HCT116 (cell line): ENCODE measurements at regions not wholly inside any gene's neighbourhood (a gene's known extent, or its start where the extent isn't known, plus 50 kb on each side); places are given as distances from the start of the nearest gene placed in this dataset.

Source experiments
- ATAC-seq: fragments of 200-7000 bp; cut with Tn5 transposase; 2 replicates; pipeline ENCODE4 v1.9.1; 2020; ENCODE audit warnings: mild to moderate bottlenecking, moderate library complexity
- BruUV-seq: library from RNA; stranded (reverse); fragments of 400-500 nt; replicated peaks from 2 replicates; lab custom pipeline; 2021; lab: Mats Ljungman, UMichigan
- CTCF ChIA-PET: fragments of 300-600 bp; sonication (Branson Sonifier 250); formaldehyde crosslinking; loops from one replicate; lab custom pipeline; 2021; ENCODE audit warnings: antibody characterized with exemption; lab: Charles Lee
- POLR2A ChIA-PET: fragments of 300-600, 350-600 bp; sonication (Branson Sonifier 250); formaldehyde crosslinking; loops from one replicate; lab custom pipeline; 2021; ENCODE audit warnings: antibody characterized with exemption; lab: Charles Lee
- RAD21 ChIA-PET, 2 experiments: fragments of 300-600 bp; sonication (Branson Sonifier 250); formaldehyde crosslinking; loops; one replicate each; lab custom pipeline; 2023; ENCODE audit warnings: low total read pairs in 2 of 2; ENCODE audit not compliant: uncharacterized antibody in 2 of 2, unreplicated experiment in 2 of 2, low non-redundant PET in 1 of 2; lab: Charles Lee
- DNase-seq: peaks from one replicate; pipeline ENCODE4 v3.0.0-alpha.2; 2010; ENCODE audit warnings: low read depth, low spot score
- H2AFZ ChIP-seq: fragments of 200-600 bp; shearing (Covaris generic), sonication (generic); 2 replicates; pipeline ENCODE4 v1.6.1; 2017; ENCODE audit warnings: low read depth, mixed run types, mixed read lengths, antibody characterized with exemption, low read length; ENCODE audit not compliant: poor library complexity, severe bottlenecking
- H3K27ac ChIP-seq: 2 replicates; pipeline ENCODE4 v1.5.1; 2012; ENCODE audit warnings: low read depth, low read length
- H3K27me3 ChIP-seq: fragments of 200-600 bp; sonication (generic); 2 replicates; pipeline ENCODE4 v1.6.1; 2016; ENCODE audit warnings: mixed run types, low read length, mixed read lengths; ENCODE audit not compliant: insufficient read depth
- H3K36me3 ChIP-seq, 2 experiments: fragments of 200-500 bp in 1 of 2; fragments of 200-600 bp in 1 of 2; sonication (Bioruptor generic) in 1 of 2; sonication (generic) in 1 of 2; 2 replicates each; pipeline versions ENCODE4 v1.5.1 to v1.6.1; 2014 to 2016; ENCODE audit warnings: low read length in 2 of 2, inconsistent platforms in 1 of 2, mixed read lengths in 1 of 2, mixed run types in 1 of 2; ENCODE audit not compliant: insufficient read depth in 2 of 2, control insufficient read depth in 1 of 2
- H3K4me1 ChIP-seq, 2 experiments: fragments of 200-600 bp in 1 of 2; sonication (generic) in 1 of 2; 2 replicates each; pipeline versions ENCODE4 v1.5.1 to v1.6.1; 2012 to 2017; ENCODE audit warnings: low read length in 2 of 2, inconsistent platforms in 1 of 2, mild to moderate bottlenecking in 1 of 2, mixed read lengths in 1 of 2, mixed run types in 1 of 2, moderate library complexity in 1 of 2; ENCODE audit not compliant: insufficient read depth in 2 of 2, control insufficient read depth in 1 of 2
- H3K4me2 ChIP-seq: fragments of 200-600 bp; sonication (generic); 2 replicates; pipeline ENCODE4 v1.6.1; 2017; ENCODE audit warnings: mixed run types, low read length, mixed read lengths
- H3K4me3 ChIP-seq, 2 experiments: fragments of 200-600 bp in 1 of 2; sonication (generic) in 1 of 2; replicated peaks in 1 of 2; 2 replicates each; pipeline ENCODE4 v1.5.1; 2011 to 2016; ENCODE audit warnings: low read length in 2 of 2, control low read depth in 1 of 2, low read depth in 1 of 2, mild to moderate bottlenecking in 1 of 2, mixed read lengths in 1 of 2, mixed run types in 1 of 2
- H3K79me2 ChIP-seq: fragments of 200-600 bp; sonication (generic); 2 replicates; pipeline ENCODE4 v1.6.1; 2017; ENCODE audit warnings: mild to moderate bottlenecking, mixed run types, low read length, moderate library complexity, mixed read lengths; ENCODE audit not compliant: insufficient read depth
- H3K9ac ChIP-seq: fragments of 200-600 bp; sonication (generic); 2 replicates; pipeline ENCODE4 v1.6.1; 2016; ENCODE audit warnings: low read length, mixed read lengths
- H3K9me2 ChIP-seq: fragments of 200-600 bp; sonication (generic), shearing (Covaris generic); 2 replicates; pipeline ENCODE4 v1.6.1; 2017; ENCODE audit warnings: mixed run types, mild to moderate bottlenecking, moderate library complexity; ENCODE audit not compliant: insufficient read depth
- H3K9me3 ChIP-seq, 2 experiments: fragments of 200-500 bp in 1 of 2; fragments of 200-600 bp in 1 of 2; sonication (Bioruptor generic) in 1 of 2; sonication (generic) in 1 of 2; 2 replicates each; pipeline ENCODE4 v1.6.1; 2014 to 2017; ENCODE audit warnings: low read length in 2 of 2, mixed read lengths in 2 of 2, inconsistent platforms in 1 of 2, low read depth in 1 of 2, mild to moderate bottlenecking in 1 of 2, mixed run types in 1 of 2, moderate library complexity in 1 of 2; ENCODE audit not compliant: control insufficient read depth in 1 of 2, insufficient read depth in 1 of 2
- H4K20me1 ChIP-seq: fragments of 200-600 bp; sonication (generic), shearing (Covaris generic); 2 replicates; pipeline ENCODE4 v1.6.1; 2017; ENCODE audit warnings: mixed run types, mild to moderate bottlenecking, moderate library complexity; ENCODE audit not compliant: insufficient read depth
- ATF3 ChIP-seq: IDR thresholded peaks from 2 replicates; pipeline ENCODE4 v1.6.1; 2012
- MAX ChIP-seq: IDR thresholded peaks from 2 replicates; pipeline ENCODE4 v1.6.1; 2012
- POLR2A ChIP-seq: IDR thresholded peaks from 2 replicates; pipeline ENCODE4 v1.7.0; 2011; ENCODE audit warnings: borderline replicate concordance; ENCODE audit not compliant: insufficient read depth, insufficient read length; ENCODE audit errors: extremely low read depth
- RAD21 ChIP-seq: IDR thresholded peaks from 2 replicates; pipeline ENCODE4 v1.6.1; 2012; ENCODE audit warnings: low read depth, mild to moderate bottlenecking
- SRF ChIP-seq: IDR thresholded peaks from 2 replicates; pipeline ENCODE4 v1.6.1; 2012; ENCODE audit warnings: low read depth
- YY1 ChIP-seq: IDR thresholded peaks from 2 replicates; pipeline ENCODE4 v1.6.1; 2011; ENCODE audit warnings: low read length, low read depth, moderate library complexity, mild to moderate bottlenecking; ENCODE audit not compliant: insufficient replicate concordance; ENCODE audit errors: extremely low read depth
- intact Hi-C: fragments of 100-400 bp; cut with micrococcal nuclease; formaldehyde crosslinking; loops from 2 replicates; pipeline ENCODE4 v1.10.0; 2022

GRCh38 chr7:92889081-92889480 lies 52.7 kb upstream of the CDK6 start:
- Histone ChIP-seq H3K27me3 (no peaks in the 10 kb centered on the region), H3K9me2 (no peaks in the 10 kb centered on the region), H3K36me3 (no peaks in the 10 kb centered on the region), H3K4me3 (no peak overlapping the region), H3K9me3 (no peaks in the 10 kb centered on the region), H3K79me2 (no peaks in the 10 kb centered on the region), H3K4me1 (no peaks in the 10 kb centered on the region), H3K4me2 (no peak overlapping the region), H3K27ac (no peak overlapping the region), H2AFZ (no peak overlapping the region), H4K20me1 (no peaks in the 10 kb centered on the region), H3K9ac (no peak overlapping the region)
- intact Hi-C loops, result no loop called here
- TF ChIP-seq ATF3 (no peak), MAX (no peak), YY1 (no peak), RAD21 (no peak), SRF (no peak), POLR2A (no peak)
- ChIA-PET RAD21 (no interaction called here), POLR2A (no interaction called here), CTCF (no interaction called here)
- DNase-seq, result no peak
- BruUV-seq, result no TSS peak
- no peak for ATAC-seq
